Caco-2 (cell line): ENCODE measurements at regions not wholly inside any gene's neighbourhood (a gene's known extent, or its start where the extent isn't known, plus 50 kb on each side); places are given as distances from the start of the nearest gene placed in this dataset.
A peak's percentile ranks its signal among the peaks of the same experiment; 100 is the strongest.

Experiments used
- BruUV-seq: library from RNA; stranded (reverse); fragments of 400-500 nt; replicated peaks from 2 replicates; lab custom pipeline; 2021; lab: Mats Ljungman, UMichigan
- CTCF ChIA-PET: fragments of 300-600 bp; sonication (Branson Sonifier 250); formaldehyde crosslinking; loops from one replicate; lab custom pipeline; 2022; ENCODE audit warnings: antibody characterized with exemption; lab: Charles Lee
- POLR2A ChIA-PET: fragments of 300-600 bp; sonication (Branson Sonifier 250); formaldehyde crosslinking; loops from one replicate; lab custom pipeline; 2022; ENCODE audit warnings: antibody characterized with exemption; lab: Charles Lee
- DNase-seq, 2 experiments: peaks; one replicate each; pipeline versions ENCODE4 v3.0.0 to v3.0.0-alpha.2; 2020 to 2022
- H3K27me3 ChIP-seq: replicated peaks from 2 replicates; pipeline ENCODE4 v1.6.0; 2011; ENCODE audit warnings: low read length; ENCODE audit not compliant: control insufficient read depth, insufficient read depth
- H3K36me3 ChIP-seq: 2 replicates; pipeline ENCODE4 v1.5.1; 2011; ENCODE audit warnings: low read length; ENCODE audit not compliant: control insufficient read depth, insufficient read depth
- H3K4me1 ChIP-seq: fragments of 250-450 bp; sonication (Bioruptor Pico); 2 replicates; pipeline ENCODE4 v1.5.1; 2020; ENCODE audit warnings: mild to moderate bottlenecking
- H3K4me3 ChIP-seq: 2 replicates; pipeline ENCODE4 v1.5.1; 2011; ENCODE audit warnings: low read depth, mild to moderate bottlenecking, control low read depth, low read length
- H3K9me3 ChIP-seq: fragments of 250-450 bp; sonication (Bioruptor Pico); 2 replicates; pipeline ENCODE4 v1.5.1; 2020; ENCODE audit warnings: mild to moderate bottlenecking, moderate library complexity
- H3K27ac Mint-ChIP-seq: one replicate; pipeline ENCODE4 v1.8.0; 2022; ENCODE audit warnings: mixed read lengths; ENCODE audit not compliant: unreplicated experiment
- H3K27me3 Mint-ChIP-seq: one replicate; pipeline ENCODE4 v1.8.0; 2022; ENCODE audit warnings: mixed read lengths; ENCODE audit not compliant: insufficient read depth, unreplicated experiment
- H3K36me3 Mint-ChIP-seq: one replicate; pipeline ENCODE4 v1.8.0; 2022; ENCODE audit warnings: mild to moderate bottlenecking, mixed read lengths; ENCODE audit not compliant: insufficient read depth, unreplicated experiment
- H3K4me1 Mint-ChIP-seq: one replicate; pipeline ENCODE4 v1.8.0; 2022; ENCODE audit warnings: low read depth, mixed read lengths; ENCODE audit not compliant: unreplicated experiment
- H3K4me3 Mint-ChIP-seq: one replicate; pipeline ENCODE4 v1.8.0; 2022; ENCODE audit warnings: mild to moderate bottlenecking, moderate library complexity, mixed read lengths; ENCODE audit not compliant: unreplicated experiment
- H3K9me3 Mint-ChIP-seq: one replicate; pipeline ENCODE4 v1.8.0; 2022; ENCODE audit warnings: mixed read lengths; ENCODE audit not compliant: unreplicated experiment
- CTCF ChIP-seq, 2 experiments: fragments of 200-600 bp in 1 of 2; IDR thresholded peaks; 1 replicate in 1 of 2; 2 replicates in 1 of 2; pipeline versions ENCODE4 v1.5.1 to v1.8.0; 2011 to 2022; ENCODE audit warnings: antibody characterized with exemption in 1 of 2, control low read depth in 1 of 2, inconsistent platforms in 1 of 2, low read depth in 1 of 2, low read length in 1 of 2, mild to moderate bottlenecking in 1 of 2, moderate library complexity in 1 of 2; ENCODE audit not compliant: insufficient read depth in 1 of 2, severe bottlenecking in 1 of 2, unreplicated experiment in 1 of 2
- intact Hi-C: fragments of 100-400 bp; cut with micrococcal nuclease; formaldehyde crosslinking; loops from one replicate; pipeline ENCODE4 v1.10.0; 2022; ENCODE audit not compliant: unreplicated experiment

- H3K27me3 Mint-ChIP-seq = no peaks in the 10 kb centered on the region
- CTCF ChIA-PET = no interaction called here
- H3K36me3 Mint-ChIP-seq = no peaks in the 10 kb centered on the region
- no peak for TF ChIP-seq CTCF (IDR thresholded peaks at IDR 0.05; ENCODE audit: insufficient read depth in 1 of 2, low read depth in 1 of 2, low read length in 1 of 2, severe bottlenecking in 1 of 2, unreplicated experiment in 1 of 2)
- peaks cover 21% of the 10 kb centered on the region for H3K4me1 ChIP-seq
- BruUV-seq = no TSS peak
- H3K4me3 ChIP-seq = no peak overlapping the region
- H3K27me3 ChIP-seq = no peaks in the 10 kb centered on the region
- no peak overlapping the region for H3K4me3 Mint-ChIP-seq
- DNase-seq = no peak
- H3K36me3 ChIP-seq = no peaks in the 10 kb centered on the region
- H3K9me3 ChIP-seq = no peaks in the 10 kb centered on the region
- intact Hi-C loops = no loop called here
- POLR2A ChIA-PET = no interaction called here
- H3K27ac Mint-ChIP-seq = no peak overlapping the region
- H3K9me3 Mint-ChIP-seq = no peaks in the 10 kb centered on the region
- peaks cover 21% of the 10 kb centered on the region for H3K4me1 Mint-ChIP-seq
Measured at GRCh38 chr5:91315701-91316100, 67.4 kb downstream of the ARRDC3 start.

GRCh38 chr5:91313757-91314673, 69.1 kb downstream of the ARRDC3 start:
- CTCF ChIA-PET = no interaction called here
- Histone ChIP-seq H3K27me3 (no peaks in the 10 kb centered on the region), H3K4me3 (no peak overlapping the region), H3K36me3 (no peaks in the 10 kb centered on the region), H3K9me3 (no peaks in the 10 kb centered on the region), H3K4me1 (peaks cover 21% of the 10 kb centered on the region)
- no peaks in the 10 kb centered on the region for H3K9me3 Mint-ChIP-seq
- TF ChIP-seq CTCF (IDR thresholded peaks at IDR 0.05; ENCODE audit: insufficient read depth in 1 of 2, low read depth in 1 of 2, low read length in 1 of 2, severe bottlenecking in 1 of 2, unreplicated experiment in 1 of 2) = no peak
- H3K4me3 Mint-ChIP-seq = no peak overlapping the region
- POLR2A ChIA-PET = no interaction called here
- H3K27me3 Mint-ChIP-seq = no peaks in the 10 kb centered on the region
- H3K4me1 Mint-ChIP-seq = peaks cover 21% of the 10 kb centered on the region
- H3K27ac Mint-ChIP-seq = peak overlapping the region; percentile 26
- peak; percentile 62 to 80 for DNase-seq
- TSS peak; percentile 86 for BruUV-seq
- H3K36me3 Mint-ChIP-seq = no peaks in the 10 kb centered on the region
- intact Hi-C loops = no loop called here

- Mint-ChIP-seq H3K27me3 (no peaks in the 10 kb centered on the region), H3K4me1 (peaks cover 21% of the 10 kb centered on the region), H3K4me3 (no peak overlapping the region), H3K36me3 (no peaks in the 10 kb centered on the region), H3K9me3 (no peaks in the 10 kb centered on the region), H3K27ac (peak overlapping the region; percentile 26)
- intact Hi-C loops = no loop called here
- no TSS peak for BruUV-seq
- H3K9me3 ChIP-seq = no peaks in the 10 kb centered on the region
- H3K4me3 ChIP-seq = no peak overlapping the region
- peaks cover 21% of the 10 kb centered on the region for H3K4me1 ChIP-seq
- no peaks in the 10 kb centered on the region for H3K36me3 ChIP-seq
- DNase-seq = no peak
- POLR2A ChIA-PET = no interaction called here
- TF ChIP-seq CTCF (IDR thresholded peaks at IDR 0.05; ENCODE audit: insufficient read depth in 1 of 2, low read depth in 1 of 2, low read length in 1 of 2, severe bottlenecking in 1 of 2, unreplicated experiment in 1 of 2) = no peak
- no peaks in the 10 kb centered on the region for H3K27me3 ChIP-seq
- CTCF ChIA-PET = no interaction called here
Measured at GRCh38 chr5:91312698-91313097, 70.4 kb downstream of the ARRDC3 start.
